GM23338 (cell line): ENCODE measurements at regions not wholly inside any gene's neighbourhood (a gene's known extent, or its start where the extent isn't known, plus 50 kb on each side); places are given as distances from the start of the nearest gene placed in this dataset.

ENCODE experiments used
- ATAC-seq: fragments of 200-7000 bp; cut with Tn5 transposase; 3 replicates; pipeline ENCODE4 v1.9.1; 2020
- DNase-seq: peaks from one replicate; pipeline ENCODE4 v3.0.0-alpha.2; 2015; ENCODE audit warnings: low spot score
- H2AFZ ChIP-seq: fragments of 200-600 bp; sonication (generic); 2 replicates; pipeline ENCODE4 v1.8.0; 2016; ENCODE audit warnings: antibody characterized with exemption, mild to moderate bottlenecking, moderate library complexity
- H3F3A ChIP-seq: fragments of 200-600 bp; sonication (generic); replicated peaks from 2 replicates; pipeline ENCODE4 v1.8.0; 2017; ENCODE audit warnings: antibody characterized with exemption, mixed run types, low read depth
- H3K27ac ChIP-seq: fragments of 200-600 bp; sonication (generic); 2 replicates; pipeline ENCODE4 v1.6.1; 2016; ENCODE audit warnings: low read depth
- H3K27me3 ChIP-seq: fragments of 200-600 bp; sonication (generic); 2 replicates; pipeline ENCODE4 v1.8.0; 2016; ENCODE audit warnings: mild to moderate bottlenecking, mixed run types, moderate library complexity; ENCODE audit not compliant: insufficient read depth
- H3K36me3 ChIP-seq: fragments of 200-600 bp; sonication (generic); 2 replicates; pipeline ENCODE4 v1.8.0; 2016; ENCODE audit warnings: mild to moderate bottlenecking; ENCODE audit not compliant: insufficient read depth
- H3K4me1 ChIP-seq: fragments of 200-600 bp; sonication (generic); 2 replicates; pipeline ENCODE4 v1.8.0; 2016; ENCODE audit warnings: mild to moderate bottlenecking, moderate library complexity; ENCODE audit not compliant: insufficient read depth
- H3K4me2 ChIP-seq: fragments of 200-600 bp; sonication (generic); 2 replicates; pipeline ENCODE4 v1.7.1; 2017; ENCODE audit warnings: mixed run types
- H3K4me3 ChIP-seq: fragments of 200-600 bp; sonication (generic); 2 replicates; pipeline ENCODE4 v1.6.1; 2016; ENCODE audit warnings: mixed run types
- H3K79me2 ChIP-seq: fragments of 200-600 bp; sonication (generic); replicated peaks from 2 replicates; pipeline ENCODE4 v1.8.0; 2017; ENCODE audit warnings: mild to moderate bottlenecking; ENCODE audit not compliant: insufficient read depth
- H3K9me2 ChIP-seq: fragments of 200-600 bp; sonication (generic); 2 replicates; pipeline ENCODE4 v1.8.0; 2017; ENCODE audit not compliant: insufficient read depth
- H4K20me1 ChIP-seq: fragments of 200-600 bp; sonication (generic); replicated peaks from 2 replicates; pipeline ENCODE4 v1.8.0; 2017; ENCODE audit warnings: mild to moderate bottlenecking; ENCODE audit not compliant: insufficient read depth
- H3K27ac Mint-ChIP-seq: 2 replicates; pipeline ENCODE4 v1.8.0; 2020; ENCODE audit warnings: inconsistent platforms, mild to moderate bottlenecking, moderate library complexity, mixed read lengths
- H3K27me3 Mint-ChIP-seq: 3 replicates; pipeline ENCODE4 v1.8.0; 2022; ENCODE audit warnings: low read depth, mild to moderate bottlenecking, moderate library complexity, mixed read lengths, inconsistent platforms; ENCODE audit not compliant: insufficient read depth, poor library complexity
- H3K36me3 Mint-ChIP-seq: 3 replicates; pipeline ENCODE4 v1.8.0; 2021; ENCODE audit warnings: low read depth, mild to moderate bottlenecking, inconsistent platforms, moderate library complexity, mixed read lengths
- H3K4me1 Mint-ChIP-seq: 3 replicates; pipeline ENCODE4 v1.8.0; 2020; ENCODE audit warnings: mild to moderate bottlenecking, inconsistent platforms, mixed read lengths
- H3K4me3 Mint-ChIP-seq: 3 replicates; pipeline ENCODE4 v1.8.0; 2021; ENCODE audit warnings: moderate library complexity, mild to moderate bottlenecking, inconsistent platforms, mixed read lengths
- H3K9me3 Mint-ChIP-seq: 3 replicates; pipeline ENCODE4 v1.8.0; 2020; ENCODE audit warnings: moderate library complexity, mild to moderate bottlenecking, inconsistent platforms, mixed read lengths
- CTCF ChIP-seq, 2 experiments: fragments of 200-600 bp in 1 of 2; sonication (generic) in 1 of 2; conservative IDR thresholded peaks; 2 replicates each; pipeline versions ENCODE4 v1.5.1 to v1.6.1; 2016 to 2017; ENCODE audit warnings: antibody characterized with exemption in 2 of 2, low read depth in 2 of 2, mild to moderate bottlenecking in 2 of 2, moderate library complexity in 1 of 2
- ETS1 ChIP-seq: IDR thresholded peaks from 2 replicates; pipeline ENCODE4 v1.6.1; 2016; ENCODE audit warnings: antibody characterized with exemption
- EZH2phosphoT487 ChIP-seq: fragments of 200-600 bp; sonication (generic); IDR thresholded peaks from one replicate; pipeline ENCODE4 v1.8.1; 2018; ENCODE audit warnings: antibody characterized with exemption; ENCODE audit not compliant: unreplicated experiment
- JUNB ChIP-seq: IDR thresholded peaks from one replicate; pipeline ENCODE4 v1.6.1; 2016; ENCODE audit warnings: antibody characterized with exemption; ENCODE audit not compliant: unreplicated experiment
- NANOG ChIP-seq: IDR thresholded peaks from 2 replicates; pipeline ENCODE4 v1.6.1; 2016; ENCODE audit warnings: antibody characterized with exemption, borderline replicate concordance
- POLR2AphosphoS5 ChIP-seq: IDR thresholded peaks from 2 replicates; pipeline ENCODE4 v1.6.1; 2016; ENCODE audit warnings: antibody characterized with exemption, low read depth
- REST ChIP-seq: IDR thresholded peaks from one replicate; pipeline ENCODE4 v1.6.1; 2018; ENCODE audit warnings: antibody characterized with exemption; ENCODE audit not compliant: unreplicated experiment
- ZNF114 ChIP-seq: fragments of 250-450 bp; sonication (Bioruptor Pico); IDR thresholded peaks from 2 replicates; pipeline ENCODE4 v1.5.0; 2020; ENCODE audit warnings: mild to moderate bottlenecking, moderate library complexity
- ZNF331 ChIP-seq: fragments of 250-450 bp; sonication (Bioruptor Pico); IDR thresholded peaks from 2 replicates; pipeline ENCODE4 v1.5.0; 2020; ENCODE audit warnings: low read depth, mild to moderate bottlenecking, moderate library complexity

- no peaks in the 10 kb centered on the region for H3K36me3 ChIP-seq
- H3K79me2 ChIP-seq: no peaks in the 10 kb centered on the region
- no peak overlapping the region for H3K4me2 ChIP-seq
- peaks cover 5% of the 10 kb centered on the region for H3K9me3 Mint-ChIP-seq
- no peak overlapping the region for H3K27ac ChIP-seq
- H3K4me3 ChIP-seq: no peak overlapping the region
- no peak overlapping the region for H3K4me3 Mint-ChIP-seq
- H3K4me1 Mint-ChIP-seq: peaks cover 30% of the 10 kb centered on the region
- no peak overlapping the region for H2AFZ ChIP-seq
- H3K36me3 Mint-ChIP-seq: no peaks in the 10 kb centered on the region
- DNase-seq: no peak
- H3K9me2 ChIP-seq: no peaks in the 10 kb centered on the region
- H3F3A ChIP-seq: no peaks in the 10 kb centered on the region
- H3K27ac Mint-ChIP-seq: no peak overlapping the region
- TF ChIP-seq ZNF331 (CRISPR knock-in tag) (no peak), REST (no peak), CTCF (conservative IDR thresholded peaks at IDR 0.05; ENCODE audit: low read depth in 2 of 2) (no peak)
- H3K4me1 ChIP-seq: peaks cover 6% of the 10 kb centered on the region
- peaks cover 15% of the 10 kb centered on the region for H3K27me3 Mint-ChIP-seq
- H3K27me3 ChIP-seq: no peaks in the 10 kb centered on the region
- ATAC-seq: no peak
- H4K20me1 ChIP-seq: no peaks in the 10 kb centered on the region
Observed at GRCh38 chr2:9751831-9752230, 91.4 kb upstream of the TAF1B start.

GRCh38 chr2:9752441-9753275 is 90.6 kb upstream of the TAF1B start:
- Histone ChIP-seq H3K27me3 (no peaks in the 10 kb centered on the region), H3K4me2 (0 out of 2 replicates have a peak overlapping the region, but pooled peaks have one; percentile 20), H3K27ac (no peak overlapping the region), H3K36me3 (no peaks in the 10 kb centered on the region), H3F3A (no peaks in the 10 kb centered on the region), H3K4me3 (no peak overlapping the region), H3K79me2 (no peaks in the 10 kb centered on the region), H4K20me1 (no peaks in the 10 kb centered on the region), H2AFZ (peak overlapping the region; percentile 90), H3K9me2 (no peaks in the 10 kb centered on the region), H3K4me1 (peaks cover 6% of the 10 kb centered on the region)
- no peak for DNase-seq
- Mint-ChIP-seq H3K4me1 (peaks cover 36% of the 10 kb centered on the region), H3K36me3 (no peaks in the 10 kb centered on the region), H3K9me3 (peaks cover 5% of the 10 kb centered on the region), H3K4me3 (no peak overlapping the region), H3K27ac (no peak overlapping the region), H3K27me3 (peaks cover 15% of the 10 kb centered on the region)
- peak; percentile 12; the same call in 2 of the 3 replicates for ATAC-seq
- TF ChIP-seq JUNB (no peak), ZNF114 (CRISPR knock-in tag) (no peak), ETS1 (no peak), CTCF (conservative IDR thresholded peaks at IDR 0.05; ENCODE audit: low read depth in 2 of 2) (no peak), ZNF331 (CRISPR knock-in tag) (no peak), POLR2AphosphoS5 (no peak), NANOG (no peak), EZH2phosphoT487 (no peak)
